ENCODE measurements at regions not wholly inside any gene's neighbourhood (a gene's known extent, or its start where the extent isn't known, plus 50 kb on each side); places are given as distances from the start of the nearest gene placed in this dataset.

DNA sequence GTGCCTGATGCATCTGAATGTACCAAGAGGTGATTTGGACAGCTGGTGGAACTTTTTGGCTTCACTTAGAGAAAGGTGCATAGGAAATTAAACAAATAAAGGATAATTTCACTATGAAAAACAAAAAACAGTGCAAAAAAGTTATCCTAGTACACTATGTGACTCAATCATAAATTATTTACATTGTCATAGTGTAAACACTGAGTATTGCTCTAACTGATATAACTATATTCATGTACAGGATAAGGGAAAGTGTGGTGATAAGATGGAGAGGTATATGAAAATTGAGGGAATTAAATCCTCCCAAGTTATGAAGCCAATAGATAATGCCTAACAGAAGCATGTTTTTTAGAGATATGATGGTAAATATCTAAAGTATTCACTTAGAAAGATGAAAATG lies 50.2 kb upstream of the CPNE4 start:
- no peaks in the 10 kb centered on the region for H3K27me3 ChIP-seq
- DNase-seq, result no peak
- peaks cover 0 to 3% (median 0%) of the 10 kb centered on the region in 4 donors for H3K9me3 ChIP-seq
- H3K4me1 ChIP-seq, result no peaks in the 10 kb centered on the region
- H3K27ac ChIP-seq, result no peak overlapping the region
- H3K36me3 ChIP-seq, result no peaks in the 10 kb centered on the region
- intact Hi-C loops (cut with DNase I; ENCODE audit: low total_unique reads), result no loop called here
- no peak for TF ChIP-seq POLR2AphosphoS5 (IDR thresholded peaks at IDR 0.05)
- TF ChIP-seq EP300 (IDR thresholded peaks at IDR 0.05), result no peak
- TF ChIP-seq POLR2A (IDR thresholded peaks at IDR 0.05), result no peak
- TF ChIP-seq, protein P1, sequence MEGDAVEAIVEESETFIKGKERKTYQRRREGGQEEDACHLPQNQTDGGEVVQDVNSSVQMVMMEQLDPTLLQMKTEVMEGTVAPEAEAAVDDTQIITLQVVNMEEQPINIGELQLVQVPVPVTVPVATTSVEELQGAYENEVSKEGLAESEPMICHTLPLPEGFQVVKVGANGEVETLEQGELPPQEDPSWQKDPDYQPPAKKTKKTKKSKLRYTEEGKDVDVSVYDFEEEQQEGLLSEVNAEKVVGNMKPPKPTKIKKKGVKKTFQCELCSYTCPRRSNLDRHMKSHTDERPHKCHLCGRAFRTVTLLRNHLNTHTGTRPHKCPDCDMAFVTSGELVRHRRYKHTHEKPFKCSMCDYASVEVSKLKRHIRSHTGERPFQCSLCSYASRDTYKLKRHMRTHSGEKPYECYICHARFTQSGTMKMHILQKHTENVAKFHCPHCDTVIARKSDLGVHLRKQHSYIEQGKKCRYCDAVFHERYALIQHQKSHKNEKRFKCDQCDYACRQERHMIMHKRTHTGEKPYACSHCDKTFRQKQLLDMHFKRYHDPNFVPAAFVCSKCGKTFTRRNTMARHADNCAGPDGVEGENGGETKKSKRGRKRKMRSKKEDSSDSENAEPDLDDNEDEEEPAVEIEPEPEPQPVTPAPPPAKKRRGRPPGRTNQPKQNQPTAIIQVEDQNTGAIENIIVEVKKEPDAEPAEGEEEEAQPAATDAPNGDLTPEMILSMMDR (IDR thresholded peaks at IDR 0.05), result no peak
- H3K4me3 ChIP-seq, result no peak overlapping the region

DNA sequence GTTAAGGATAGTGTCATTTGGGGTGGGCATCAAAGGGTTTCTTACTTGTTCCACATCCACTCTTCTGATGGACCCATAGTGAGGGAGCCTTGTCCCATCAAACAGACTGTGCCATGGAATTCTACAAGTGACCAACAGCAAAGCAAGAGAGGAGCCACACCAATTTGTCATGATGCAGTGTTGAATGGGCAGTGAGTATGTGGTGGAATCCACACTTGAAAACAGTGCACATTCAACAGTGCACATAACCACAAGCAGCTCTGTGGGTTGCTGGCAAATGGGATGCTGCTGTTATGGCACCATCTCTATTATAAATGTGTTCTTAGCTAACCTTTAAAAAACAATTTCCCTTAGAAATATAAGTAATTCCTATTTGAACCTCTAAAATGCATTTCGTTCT lies 52.5 kb upstream of the CPNE4 start:
- 48 to 82% (median 71%) methylated on average over 1 of the region's 1 CpG for WGBS, 5 donors
- Histone ChIP-seq H3K4me3 (no peak overlapping the region), H3K9me3 (peaks cover 0 to 3% (median 0%) of the 10 kb centered on the region in 4 donors), H3K27me3 (no peaks in the 10 kb centered on the region), H3K27ac (no peak overlapping the region), H3K4me1 (no peaks in the 10 kb centered on the region), H3K36me3 (no peaks in the 10 kb centered on the region)
- no peak for DNase-seq
- intact Hi-C loops (cut with DNase I; ENCODE audit: low total_unique reads), result no loop called here
- TF ChIP-seq, protein P1 (IDR thresholded peaks at IDR 0.05), result no peak
- TF ChIP-seq EP300 (IDR thresholded peaks at IDR 0.05) (no peak), POLR2A (IDR thresholded peaks at IDR 0.05) (no peak), POLR2AphosphoS5 (IDR thresholded peaks at IDR 0.05) (no peak)

DNA sequence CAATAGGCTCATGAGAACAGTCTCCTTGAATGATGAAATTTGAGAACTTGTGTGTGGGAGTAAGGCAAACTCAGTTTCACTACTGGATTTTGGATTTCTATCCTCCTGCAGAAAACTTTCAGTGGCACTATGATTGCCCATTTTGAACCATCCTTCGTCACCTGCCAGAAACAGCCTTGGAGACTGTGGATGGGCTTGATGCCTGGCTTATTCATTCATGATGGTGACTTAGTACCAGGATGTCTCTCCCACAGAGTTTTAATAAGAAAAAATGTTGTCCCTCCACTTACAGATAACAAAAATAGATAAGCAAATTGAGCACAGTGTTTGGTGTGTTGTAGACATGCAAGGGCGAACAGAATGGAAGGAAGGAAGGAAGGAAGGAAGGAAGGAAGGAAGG lies 53.5 kb upstream of the CPNE4 start:
- no peak overlapping the region for H3K27ac ChIP-seq
- no peak overlapping the region for H3K4me3 ChIP-seq
- no peaks in the 10 kb centered on the region for H3K4me1 ChIP-seq
- H3K9me3 ChIP-seq, result peaks cover 0 to 3% (median 0%) of the 10 kb centered on the region in 4 donors
- DNase-seq, result no peak
- TF ChIP-seq, protein P1 (IDR thresholded peaks at IDR 0.05), result no peak
- TF ChIP-seq POLR2AphosphoS5 (IDR thresholded peaks at IDR 0.05) (no peak), EP300 (IDR thresholded peaks at IDR 0.05) (no peak), POLR2A (IDR thresholded peaks at IDR 0.05) (no peak)
- H3K27me3 ChIP-seq, result no peaks in the 10 kb centered on the region
- H3K36me3 ChIP-seq, result no peaks in the 10 kb centered on the region
- WGBS, 5 donors, result 45 to 78% (median 64%) methylated on average over 2 of the region's 2 CpGs
- intact Hi-C loops (cut with DNase I; ENCODE audit: low total_unique reads), result no loop called here

DNA sequence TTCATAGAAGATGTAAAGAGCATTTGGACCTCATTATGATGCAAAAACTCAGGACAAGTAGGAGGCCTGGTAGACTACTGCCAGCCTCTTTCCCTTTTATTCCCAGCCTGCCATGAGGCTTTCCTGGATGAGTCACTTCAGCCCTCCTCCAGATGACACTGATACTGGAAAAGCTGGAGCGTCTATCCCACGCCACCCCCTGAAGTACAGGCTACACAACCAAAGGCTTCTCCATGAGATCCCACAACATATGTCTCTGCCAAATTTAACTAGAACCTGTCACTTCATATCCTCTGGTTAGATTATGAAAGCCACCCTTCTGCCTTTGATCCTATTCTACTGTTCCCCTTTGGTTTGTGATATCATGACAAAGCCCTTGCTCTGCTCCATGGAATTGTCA lies 56.1 kb upstream of the CPNE4 start:
- WGBS, 5 donors, result 73 to 97% (median 88%) methylated on average over 2 of the region's 2 CpGs
- Histone ChIP-seq H3K27me3 (no peaks in the 10 kb centered on the region), H3K4me3 (no peak overlapping the region), H3K9me3 (no peaks in the 10 kb centered on the region), H3K36me3 (no peaks in the 10 kb centered on the region), H3K4me1 (no peaks in the 10 kb centered on the region), H3K27ac (no peak overlapping the region)
- intact Hi-C loops (cut with DNase I; ENCODE audit: low total_unique reads), result no loop called here
- DNase-seq, result no peak
- TF ChIP-seq POLR2A (IDR thresholded peaks at IDR 0.05) (no peak), EP300 (IDR thresholded peaks at IDR 0.05) (no peak), POLR2AphosphoS5 (IDR thresholded peaks at IDR 0.05) (no peak)
- TF ChIP-seq, protein P1 (IDR thresholded peaks at IDR 0.05), result no peak

Data from stomach (tissue), 8 donors.